Activated CD8-positive, alpha-beta T cell treated with anti-CD3 and anti-CD28 coated beads, Interleukin-2, amount 10 ng/mL, durations not matched to agents 7 days and 5 days (primary cell): ENCODE measurements at regions not wholly inside any gene's neighbourhood (a gene's known extent, or its start where the extent isn't known, plus 50 kb on each side); places are given as distances from the start of the nearest gene placed in this dataset.

ENCODE experiments used
- ATAC-seq: fragments of 150-1000 bp; cut with Tn5 transposase; one replicate; pipeline ENCODE4 v1.10.0; 2021; ENCODE audit warnings: moderate library complexity
- CTCF ChIA-PET: fragments of 350-600 bp; sonication (Branson Sonifier 250); formaldehyde crosslinking; loops from one replicate; lab custom pipeline; 2021; ENCODE audit warnings: antibody characterized with exemption; lab: Charles Lee
- POLR2A ChIA-PET: fragments of 350-600 bp; sonication (Branson Sonifier 250); formaldehyde crosslinking; loops from one replicate; lab custom pipeline; 2021; ENCODE audit warnings: antibody characterized with exemption; lab: Charles Lee
- DNase-seq: peaks from one replicate; pipeline ENCODE4 v3.0.0-alpha.2; 2020
- H3K27ac Mint-ChIP-seq: one replicate; pipeline ENCODE4 v1.8.0; 2021; ENCODE audit warnings: mild to moderate bottlenecking, mixed read lengths
- H3K27me3 Mint-ChIP-seq: one replicate; pipeline ENCODE4 v1.8.0; 2021; ENCODE audit warnings: low read depth, mixed read lengths
- H3K36me3 Mint-ChIP-seq: one replicate; pipeline ENCODE4 v1.8.0; 2021; ENCODE audit warnings: low read depth, mixed read lengths
- H3K4me1 Mint-ChIP-seq: one replicate; pipeline ENCODE4 v1.8.0; 2021; ENCODE audit warnings: low read depth, mixed read lengths
- H3K4me3 Mint-ChIP-seq: one replicate; pipeline ENCODE4 v1.8.0; 2021; ENCODE audit warnings: mild to moderate bottlenecking, mixed read lengths
- H3K9me3 Mint-ChIP-seq: one replicate; pipeline ENCODE4 v1.8.0; 2022; ENCODE audit warnings: mixed read lengths; ENCODE audit not compliant: insufficient read depth

GRCh38 chr3:30091686-30092085, 514.7 kb upstream of the TGFBR2 start:
- peaks cover 2% of the 10 kb centered on the region for H3K27me3 Mint-ChIP-seq
- no peak overlapping the region for H3K27ac Mint-ChIP-seq
- ChIA-PET CTCF (no interaction called here), POLR2A (no interaction called here)
- H3K4me3 Mint-ChIP-seq = no peak overlapping the region
- no peaks in the 10 kb centered on the region for H3K36me3 Mint-ChIP-seq
- DNase-seq (no peak), ATAC-seq (no peak)
- H3K4me1 Mint-ChIP-seq = no peaks in the 10 kb centered on the region
- no peaks in the 10 kb centered on the region for H3K9me3 Mint-ChIP-seq

GRCh38 chr3:30097022-30097650, 509.3 kb upstream of the TGFBR2 start:
- CTCF ChIA-PET = no interaction called here
- H3K4me1 Mint-ChIP-seq = no peaks in the 10 kb centered on the region
- no peak for ATAC-seq

DNA sequence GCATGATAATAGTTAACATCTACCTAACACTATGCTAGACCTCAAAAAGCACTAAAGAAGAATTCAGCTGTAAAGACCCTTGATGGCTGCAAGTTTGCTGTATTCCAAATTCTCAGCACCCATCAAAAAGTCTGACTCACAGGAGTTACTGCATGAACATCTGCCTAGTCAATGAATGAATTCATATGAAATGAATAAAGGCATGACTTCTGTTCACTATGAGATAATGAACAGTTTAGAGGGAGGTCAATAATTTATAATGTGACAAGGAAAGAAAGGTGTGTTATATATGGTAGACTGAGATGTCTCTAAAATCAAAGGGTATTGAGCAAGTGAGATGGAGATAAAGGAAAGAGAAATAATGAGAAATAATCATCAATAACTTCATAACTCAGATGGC, 508.2 kb upstream of the TGFBR2 start:
- DNase-seq = no peak
- Mint-ChIP-seq H3K27ac (no peak overlapping the region), H3K36me3 (no peaks in the 10 kb centered on the region), H3K9me3 (no peaks in the 10 kb centered on the region), H3K27me3 (no peaks in the 10 kb centered on the region), H3K4me3 (no peak overlapping the region), H3K4me1 (no peaks in the 10 kb centered on the region)
- ChIA-PET CTCF (no interaction called here), POLR2A (no interaction called here)
- no peak for ATAC-seq

More at GRCh38 chr3:30097022-30097650, 509.3 kb upstream of the TGFBR2 start:
- no peaks in the 10 kb centered on the region for H3K36me3 Mint-ChIP-seq
- H3K27ac Mint-ChIP-seq = no peak overlapping the region
- H3K27me3 Mint-ChIP-seq = no peaks in the 10 kb centered on the region
- H3K9me3 Mint-ChIP-seq = no peaks in the 10 kb centered on the region
- POLR2A ChIA-PET = no interaction called here
- no peak overlapping the region for H3K4me3 Mint-ChIP-seq
- no peak for DNase-seq

DNA sequence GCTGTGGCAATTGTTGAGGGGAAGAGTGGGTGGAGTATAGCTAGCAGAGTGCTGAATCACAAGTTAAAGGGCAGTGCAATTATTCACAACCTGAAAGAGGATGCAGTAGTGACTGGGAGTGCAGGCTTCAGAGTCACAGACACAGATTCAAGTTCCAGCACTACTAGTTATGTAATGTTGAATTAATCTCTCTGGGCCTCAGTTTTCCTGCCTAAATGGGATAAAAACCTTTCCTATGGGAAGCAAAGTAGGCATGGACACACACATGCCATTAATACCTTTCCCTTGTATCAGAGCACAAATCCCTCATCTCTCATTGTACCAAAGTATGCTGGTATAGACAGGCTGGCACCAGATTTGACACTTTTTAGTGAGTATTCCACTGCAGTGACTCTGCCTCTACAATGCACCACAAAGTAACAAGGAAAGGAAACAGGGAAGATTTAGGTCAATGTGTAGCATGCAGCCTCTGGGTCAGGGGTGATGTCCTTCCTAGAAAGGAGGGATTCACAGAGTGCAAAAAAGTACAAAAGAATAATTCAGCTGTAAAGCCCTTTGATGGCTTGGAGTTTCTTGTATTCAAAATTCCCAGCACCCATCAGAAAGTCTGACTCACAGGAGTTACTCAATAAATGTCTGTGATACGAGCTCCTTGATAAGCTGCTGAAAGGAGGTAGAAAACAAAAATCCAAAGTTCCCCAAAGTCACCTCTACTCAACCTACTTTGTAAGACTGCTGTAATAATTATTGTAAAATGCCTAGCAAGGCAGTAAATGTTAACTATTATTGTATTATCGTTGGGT, 507.5 kb upstream of the TGFBR2 start:
- no peaks in the 10 kb centered on the region for H3K27me3 Mint-ChIP-seq
- DNase-seq (no peak), ATAC-seq (no peak)
- no peak overlapping the region for H3K27ac Mint-ChIP-seq
- H3K4me1 Mint-ChIP-seq = no peaks in the 10 kb centered on the region
- no peaks in the 10 kb centered on the region for H3K9me3 Mint-ChIP-seq
- H3K36me3 Mint-ChIP-seq = no peaks in the 10 kb centered on the region
- POLR2A ChIA-PET = no interaction called here
- H3K4me3 Mint-ChIP-seq = no peak overlapping the region
- CTCF ChIA-PET = no interaction called here

- POLR2A ChIA-PET = no interaction called here
- CTCF ChIA-PET = no interaction called here
- Mint-ChIP-seq H3K4me1 (no peaks in the 10 kb centered on the region), H3K27me3 (no peaks in the 10 kb centered on the region), H3K9me3 (no peaks in the 10 kb centered on the region), H3K36me3 (no peaks in the 10 kb centered on the region), H3K4me3 (no peak overlapping the region), H3K27ac (no peak overlapping the region)
- DNase-seq (no peak), ATAC-seq (no peak)
Measured at GRCh38 chr3:30102356-30102755, 504.0 kb upstream of the TGFBR2 start.

DNA sequence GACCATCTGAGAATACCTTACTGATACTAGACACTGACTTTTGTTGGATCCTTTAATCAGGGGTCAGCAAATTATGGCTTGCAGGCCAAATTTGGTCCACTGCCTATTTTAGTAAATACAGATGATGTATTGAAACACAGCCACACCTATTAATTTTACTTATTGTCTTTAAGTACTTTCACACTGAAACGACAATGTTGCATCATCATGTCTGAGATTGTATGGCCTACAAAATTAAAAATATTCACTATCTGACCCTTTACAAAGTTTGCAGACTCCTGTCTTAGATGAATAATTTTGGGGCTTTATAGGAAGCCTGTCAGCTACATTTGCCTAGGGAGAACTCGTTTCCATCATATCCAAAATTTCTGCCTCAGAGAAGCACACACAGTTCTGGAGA, 503.2 kb upstream of the TGFBR2 start:
- no peaks in the 10 kb centered on the region for H3K9me3 Mint-ChIP-seq
- H3K4me1 Mint-ChIP-seq = no peaks in the 10 kb centered on the region
- no peak overlapping the region for H3K27ac Mint-ChIP-seq
- H3K4me3 Mint-ChIP-seq = no peak overlapping the region
- no peaks in the 10 kb centered on the region for H3K36me3 Mint-ChIP-seq
- POLR2A ChIA-PET = no interaction called here
- DNase-seq (no peak), ATAC-seq (no peak)
- CTCF ChIA-PET = no interaction called here
- no peaks in the 10 kb centered on the region for H3K27me3 Mint-ChIP-seq

- no peak for ATAC-seq
- ChIA-PET POLR2A (no interaction called here), CTCF (interaction anchor here (1.7 kb wide), 1 partner anchor 586 kb away, joined by 5 read pairs; no protein-coding TSS in a partner anchor)
- no peak for DNase-seq
- no peaks in the 10 kb centered on the region for H3K9me3 Mint-ChIP-seq
- H3K27ac Mint-ChIP-seq = no peak overlapping the region
- no peak overlapping the region for H3K4me3 Mint-ChIP-seq
- no peaks in the 10 kb centered on the region for H3K27me3 Mint-ChIP-seq
- no peaks in the 10 kb centered on the region for H3K36me3 Mint-ChIP-seq
- no peaks in the 10 kb centered on the region for H3K4me1 Mint-ChIP-seq
Measured at GRCh38 chr3:30107531-30107930, 498.9 kb upstream of the TGFBR2 start.

DNA sequence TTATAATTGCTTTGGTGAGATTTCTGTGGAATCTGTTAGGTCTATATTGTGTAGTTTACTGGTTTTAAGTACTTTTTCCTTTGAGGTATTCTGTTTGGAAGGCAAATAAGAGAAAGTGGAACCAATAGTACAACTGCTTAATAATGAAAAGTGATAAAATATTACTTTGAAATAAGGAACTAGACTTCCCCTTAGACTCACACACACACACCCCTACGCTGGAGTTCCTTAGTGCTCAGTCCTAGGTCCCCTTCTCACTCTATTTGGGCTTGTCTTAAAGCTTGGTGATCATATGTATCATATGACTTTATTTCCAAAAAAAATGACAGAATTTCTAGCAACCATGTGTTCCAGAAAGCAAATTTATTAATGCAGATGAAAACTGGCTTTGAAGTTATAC, 494.0 kb upstream of the TGFBR2 start:
- DNase-seq (no peak), ATAC-seq (no peak)
- no peak overlapping the region for H3K27ac Mint-ChIP-seq
- no peaks in the 10 kb centered on the region for H3K36me3 Mint-ChIP-seq
- ChIA-PET CTCF (interaction anchor here (1.4 to 4.5 kb wide), 2 partner anchors 86 to 495 kb away, joined by 5 to 37 read pairs; no protein-coding TSS in a partner anchor), POLR2A (interaction anchor here (0.9 kb wide), 1 partner anchor 83 kb away, joined by 3 read pairs; no protein-coding TSS in a partner anchor)
- H3K9me3 Mint-ChIP-seq = no peaks in the 10 kb centered on the region
- no peaks in the 10 kb centered on the region for H3K27me3 Mint-ChIP-seq
- peaks cover 3% of the 10 kb centered on the region for H3K4me1 Mint-ChIP-seq
- no peak overlapping the region for H3K4me3 Mint-ChIP-seq

DNA sequence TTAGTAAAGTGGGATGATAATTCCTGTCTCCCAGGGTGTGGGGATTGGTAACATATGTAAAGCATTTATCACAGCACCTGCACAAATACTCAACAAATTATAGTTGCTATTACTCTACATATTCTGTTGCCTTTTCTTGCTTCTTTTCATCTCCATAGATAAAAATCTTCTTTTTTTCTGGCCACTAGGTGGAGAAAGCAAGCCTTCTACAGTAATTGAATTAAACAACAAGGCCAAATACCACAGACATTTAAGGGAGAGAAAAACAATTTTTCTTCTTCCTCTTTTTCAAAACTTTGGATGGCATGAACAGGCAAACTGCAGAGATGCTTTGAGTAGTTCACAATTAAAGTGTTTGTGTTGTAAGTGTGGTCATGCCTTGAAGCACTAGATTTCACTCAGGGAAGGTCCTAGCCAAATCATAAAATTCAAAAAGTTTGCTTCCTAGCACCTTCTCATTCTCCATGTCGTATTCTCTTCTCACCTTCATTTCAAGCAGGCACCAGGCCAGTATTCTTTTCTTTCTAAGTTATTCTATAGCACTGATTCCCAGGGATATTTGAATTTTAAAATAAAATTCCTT, 493.4 kb upstream of the TGFBR2 start:
- no peak for DNase-seq
- peaks cover 3% of the 10 kb centered on the region for H3K4me1 Mint-ChIP-seq
- H3K36me3 Mint-ChIP-seq = no peaks in the 10 kb centered on the region
- H3K27ac Mint-ChIP-seq = no peak overlapping the region
- peak; percentile 44 for ATAC-seq
- ChIA-PET POLR2A (no interaction called here), CTCF (interaction anchor here (0.7 to 4.5 kb wide), 8 partner anchors 33 to 639 kb away, joined by 3 to 37 read pairs (median 4); no protein-coding TSS in a partner anchor)
- H3K27me3 Mint-ChIP-seq = no peaks in the 10 kb centered on the region
- no peaks in the 10 kb centered on the region for H3K9me3 Mint-ChIP-seq
- no peak overlapping the region for H3K4me3 Mint-ChIP-seq

DNA sequence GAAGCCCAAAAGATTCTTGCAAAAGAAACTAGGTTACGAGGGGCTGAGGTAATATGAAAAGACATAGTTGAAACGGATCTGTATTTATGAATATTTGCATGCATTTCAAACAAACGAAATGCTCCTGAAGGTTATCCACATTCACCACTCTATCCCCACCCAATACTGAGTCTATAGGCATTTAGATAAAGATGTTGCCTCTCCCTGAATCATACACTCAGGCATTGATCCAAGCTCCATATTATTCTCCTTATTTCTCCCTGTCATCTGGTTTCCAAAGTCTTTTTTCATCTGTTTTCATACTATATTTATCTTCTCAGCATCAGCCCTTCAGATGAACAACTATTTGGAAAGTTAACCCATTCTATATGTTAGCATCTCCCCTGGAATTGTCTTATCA, 492.5 kb upstream of the TGFBR2 start:
- Mint-ChIP-seq H3K9me3 (no peaks in the 10 kb centered on the region), H3K27ac (no peak overlapping the region), H3K4me3 (no peak overlapping the region), H3K36me3 (no peaks in the 10 kb centered on the region), H3K27me3 (no peaks in the 10 kb centered on the region), H3K4me1 (peaks cover 3% of the 10 kb centered on the region)
- ChIA-PET CTCF (interaction anchor here (0.7 to 4.5 kb wide), 9 partner anchors 32 to 638 kb away, joined by 3 to 37 read pairs (median 3); no protein-coding TSS in a partner anchor), POLR2A (no interaction called here)
- DNase-seq (no peak), ATAC-seq (no peak)

- Mint-ChIP-seq H3K27me3 (no peaks in the 10 kb centered on the region), H3K4me3 (no peak overlapping the region), H3K9me3 (no peaks in the 10 kb centered on the region), H3K27ac (no peak overlapping the region), H3K4me1 (peaks cover 3% of the 10 kb centered on the region), H3K36me3 (no peaks in the 10 kb centered on the region)
- DNase-seq = no peak
- POLR2A ChIA-PET = no interaction called here
- no peak for ATAC-seq
- CTCF ChIA-PET = interaction anchor here (1.3 to 4.5 kb wide), 2 partner anchors 84 to 634 kb away, joined by 4 to 37 read pairs; no protein-coding TSS in a partner anchor
Measured at GRCh38 chr3:30114918-30115317, 491.5 kb upstream of the TGFBR2 start.

DNA sequence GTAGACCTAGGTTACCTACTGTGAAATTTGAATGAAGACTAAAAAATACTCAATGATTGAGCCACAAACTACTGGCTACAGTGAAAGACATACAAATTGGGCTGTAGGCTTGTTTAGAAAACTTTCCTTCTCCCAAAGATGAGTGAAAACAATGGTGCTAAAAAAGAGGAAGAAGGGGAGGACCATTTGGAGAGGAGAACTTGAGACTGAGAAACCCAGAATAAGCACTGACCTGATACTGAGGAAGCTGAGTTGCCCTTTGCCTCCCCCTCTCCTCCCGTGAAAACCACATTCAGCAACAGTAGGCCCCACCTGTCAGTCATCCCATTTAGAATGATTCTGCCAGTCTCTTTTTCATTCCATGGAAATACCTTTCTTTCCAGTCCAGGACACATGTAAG, 484.0 kb upstream of the TGFBR2 start:
- H3K36me3 Mint-ChIP-seq = no peaks in the 10 kb centered on the region
- ChIA-PET CTCF (interaction anchor here (1.5 kb wide), 1 partner anchor 77 kb away, joined by 3 read pairs; no protein-coding TSS in a partner anchor), POLR2A (no interaction called here)
- H3K27ac Mint-ChIP-seq = no peak overlapping the region
- no peaks in the 10 kb centered on the region for H3K4me1 Mint-ChIP-seq
- no peak overlapping the region for H3K4me3 Mint-ChIP-seq
- ATAC-seq (no peak), DNase-seq (no peak)
- no peaks in the 10 kb centered on the region for H3K27me3 Mint-ChIP-seq
- no peaks in the 10 kb centered on the region for H3K9me3 Mint-ChIP-seq
